ENCODE measurements at regions not wholly inside any gene's neighbourhood (a gene's known extent, or its start where the extent isn't known, plus 50 kb on each side); places are given as distances from the start of the nearest gene placed in this dataset.

DNA sequence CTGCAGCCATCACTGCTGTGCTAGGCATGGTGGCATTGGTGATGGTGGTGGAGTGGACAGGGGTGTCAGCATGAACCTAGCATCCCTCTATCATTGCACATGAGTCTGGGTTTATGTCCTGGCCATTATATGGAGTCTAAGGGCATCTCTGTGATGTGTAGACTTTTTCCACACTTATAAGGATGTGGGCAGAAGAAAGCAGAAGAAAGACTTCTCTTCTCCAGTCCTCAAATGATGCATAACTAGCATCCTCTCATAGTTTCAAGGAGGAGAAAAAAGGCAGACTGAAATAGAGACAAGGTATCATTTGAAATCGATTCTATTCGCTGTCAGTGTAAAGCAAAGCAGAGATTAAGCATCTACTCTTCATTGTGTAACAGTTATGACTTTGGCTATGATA is 140.0 kb upstream of the ATXN1 start:
- no peak overlapping the region for H3K4me3 ChIP-seq
- no peaks in the 10 kb centered on the region for H3K9me1 ChIP-seq (ENCODE audit: control insufficient read depth, insufficient read depth, low read length)
- in situ Hi-C loops (cut with MboI) = no loop called here
- DNase-seq (ENCODE audit: extremely low read depth in 1 of 4, low spot score in 3 of 4) (no peak), FAIRE-seq (no peak), ATAC-seq (no peak)
- BruUV-seq (replicated peaks) = no TSS peak
- H3K4me1 ChIP-seq (replicated peaks in 1 of 2; ENCODE audit: control insufficient read depth in 2 of 2, insufficient read depth in 2 of 2, low read length in 2 of 2) = no peaks in the 10 kb centered on the region
- no peaks in the 10 kb centered on the region for H3K9me3 ChIP-seq (replicated peaks; ENCODE audit: control insufficient read depth, insufficient read depth, low read depth, low read length)
- ChIA-PET POLR2A (no interaction called here), CTCF (ENCODE audit: low intra/inter-chr PET ratio) (no interaction called here)
- TF ChIP-seq HDAC2 (IDR thresholded peaks at IDR 0.05) = no peak
- no peaks in the 10 kb centered on the region for H3K79me2 ChIP-seq (ENCODE audit: control insufficient read depth, insufficient read depth, low read length)
- intact Hi-C loops (cut with micrococcal nuclease) = no loop called here
- H4K20me1 ChIP-seq (replicated peaks; ENCODE audit: control insufficient read depth, insufficient read depth, low read length) = no peaks in the 10 kb centered on the region
- H3K27me3 ChIP-seq (ENCODE audit: control insufficient read depth in 2 of 2, insufficient read depth in 2 of 2, low read length in 2 of 2) = peaks cover 3 to 9% of the 10 kb centered on the region in 2 experiments; a peak in 2 of 5 replicates
- no peaks in the 10 kb centered on the region for H3K36me3 ChIP-seq (ENCODE audit: control insufficient read depth, insufficient read depth, low read length)
- no peak overlapping the region for H3K27ac ChIP-seq (ENCODE audit: extremely low read depth, low read depth, low read length)
- H2AFZ ChIP-seq (ENCODE audit: low read depth, low read length) = no peak overlapping the region
- no peak overlapping the region for H3K9ac ChIP-seq (ENCODE audit: insufficient read depth in 1 of 2, low read depth in 2 of 2, low read length in 2 of 2)
- WGBS (ENCODE audit: insufficient coverage, low coverage, missing lambda C conversion rate) = 0% methylated on average over 2 of the region's 2 CpGs
- no peak overlapping the region for H3K4me2 ChIP-seq (ENCODE audit: insufficient read depth, low read length)

DNA sequence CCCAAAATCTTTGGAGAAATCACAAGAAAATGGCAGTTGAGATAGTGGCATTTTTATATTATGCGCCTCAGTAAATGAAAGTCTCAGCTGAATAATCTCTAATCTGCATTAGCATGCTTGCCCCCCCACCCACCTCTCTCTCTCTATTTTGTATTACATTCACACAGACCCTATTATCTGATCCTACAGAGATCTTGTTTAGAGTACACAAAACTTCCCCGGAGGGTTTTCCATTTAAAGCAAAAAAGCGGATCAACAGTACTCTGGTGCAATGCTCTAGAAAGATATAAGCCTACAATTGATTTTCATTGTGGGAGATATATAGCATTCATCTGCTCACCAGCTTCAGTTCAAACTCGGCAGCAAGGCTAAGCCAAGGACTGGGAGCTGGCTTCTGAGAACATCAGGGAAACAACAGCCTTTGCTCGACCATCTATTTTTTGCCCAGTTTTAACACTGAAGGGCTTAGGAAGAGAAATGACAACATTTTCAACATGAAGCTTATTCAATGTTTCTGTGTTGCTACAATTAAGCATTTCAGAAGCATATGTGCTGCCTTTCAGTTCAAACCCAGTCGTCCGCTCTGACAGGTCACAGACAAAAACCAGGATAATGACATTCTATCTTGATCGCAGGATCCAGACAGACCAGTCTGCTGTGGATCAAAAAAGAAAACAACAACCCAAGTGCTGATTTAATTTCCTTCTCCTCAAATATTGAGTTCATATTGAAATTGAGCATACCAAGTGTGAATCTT is 137.6 kb upstream of the ATXN1 start:
- Histone ChIP-seq H4K20me1 (replicated peaks; ENCODE audit: control insufficient read depth, insufficient read depth, low read length) (no peaks in the 10 kb centered on the region), H3K36me3 (ENCODE audit: control insufficient read depth, insufficient read depth, low read length) (no peaks in the 10 kb centered on the region), H3K79me2 (ENCODE audit: control insufficient read depth, insufficient read depth, low read length) (no peaks in the 10 kb centered on the region), H3K9me1 (ENCODE audit: control insufficient read depth, insufficient read depth, low read length) (no peaks in the 10 kb centered on the region), H2AFZ (ENCODE audit: low read depth, low read length) (no peak overlapping the region; the same call in 1 of the 2 replicates), H3K27ac (ENCODE audit: extremely low read depth, low read depth, low read length) (no peak overlapping the region), H3K4me3 (no peak overlapping the region), H3K4me1 (replicated peaks in 1 of 2; ENCODE audit: control insufficient read depth in 2 of 2, insufficient read depth in 2 of 2, low read length in 2 of 2) (no peaks in the 10 kb centered on the region), H3K27me3 (ENCODE audit: control insufficient read depth in 2 of 2, insufficient read depth in 2 of 2, low read length in 2 of 2) (peaks cover 0 to 3% of the 10 kb centered on the region in 2 experiments; a peak in 1 of 5 replicates), H3K4me2 (ENCODE audit: insufficient read depth, low read length) (no peak overlapping the region), H3K9me3 (replicated peaks; ENCODE audit: control insufficient read depth, insufficient read depth, low read depth, low read length) (no peaks in the 10 kb centered on the region), H3K9ac (ENCODE audit: insufficient read depth in 1 of 2, low read depth in 2 of 2, low read length in 2 of 2) (no peak overlapping the region)
- ChIA-PET POLR2A (no interaction called here), CTCF (ENCODE audit: low intra/inter-chr PET ratio) (no interaction called here)
- intact Hi-C loops (cut with micrococcal nuclease) (no loop called here), in situ Hi-C loops (cut with MboI) (no loop called here)
- ATAC-seq (no peak), DNase-seq (ENCODE audit: extremely low read depth in 1 of 4, low spot score in 3 of 4) (no peak), FAIRE-seq (no peak)
- TF ChIP-seq ATF4 (CRISPR knock-in tag; IDR thresholded peaks at IDR 0.05) = no peak
- no peak for TF ChIP-seq BHLHE40 (IDR thresholded peaks at IDR 0.05; ENCODE audit: low read length)
- TF ChIP-seq NFIC (IDR thresholded peaks at IDR 0.05) = no peak
- no peak for TF ChIP-seq ZSCAN29 (IDR thresholded peaks at IDR 0.05)
- TF ChIP-seq ZNF347 (CRISPR knock-in tag; IDR thresholded peaks at IDR 0.05; ENCODE audit: low read depth) = no peak
- TF ChIP-seq CEBPG (CRISPR knock-in tag; IDR thresholded peaks at IDR 0.05) = no peak
- TF ChIP-seq CEBPG (tag; conservative IDR thresholded peaks at IDR 0.05 in 1 of 2, IDR thresholded peaks at IDR 0.05 in 1 of 2) = no peak
- 3% methylated on average over 8 of the region's 8 CpGs for WGBS (ENCODE audit: insufficient coverage, low coverage, missing lambda C conversion rate)
- BruUV-seq (replicated peaks) = no TSS peak

Data from K562 (cell line).